ENCODE measurements at regions not wholly inside any gene's neighbourhood (a gene's known extent, or its start where the extent isn't known, plus 50 kb on each side); places are given as distances from the start of the nearest gene placed in this dataset.

DNA sequence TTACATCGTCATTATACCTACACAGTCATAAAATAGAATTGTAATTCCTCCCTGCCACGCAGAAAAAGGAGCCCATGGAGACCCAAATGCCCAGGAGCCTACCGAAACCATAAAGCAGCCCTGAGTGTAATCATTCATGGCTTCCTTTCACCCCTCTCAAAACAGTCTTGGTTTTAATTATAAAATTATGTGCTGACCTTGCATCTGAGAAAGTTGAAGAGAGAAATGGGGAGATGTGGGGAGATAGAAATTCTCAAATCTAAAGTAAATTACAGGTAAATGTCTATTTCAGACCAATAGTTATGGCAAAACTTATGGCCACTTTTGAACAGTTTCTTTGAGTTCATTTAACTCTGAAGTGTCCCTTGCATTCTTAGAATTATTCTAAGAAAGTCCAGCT, 1068.8 kb downstream of the BCL11A start:
- TF ChIP-seq, protein P1, sequence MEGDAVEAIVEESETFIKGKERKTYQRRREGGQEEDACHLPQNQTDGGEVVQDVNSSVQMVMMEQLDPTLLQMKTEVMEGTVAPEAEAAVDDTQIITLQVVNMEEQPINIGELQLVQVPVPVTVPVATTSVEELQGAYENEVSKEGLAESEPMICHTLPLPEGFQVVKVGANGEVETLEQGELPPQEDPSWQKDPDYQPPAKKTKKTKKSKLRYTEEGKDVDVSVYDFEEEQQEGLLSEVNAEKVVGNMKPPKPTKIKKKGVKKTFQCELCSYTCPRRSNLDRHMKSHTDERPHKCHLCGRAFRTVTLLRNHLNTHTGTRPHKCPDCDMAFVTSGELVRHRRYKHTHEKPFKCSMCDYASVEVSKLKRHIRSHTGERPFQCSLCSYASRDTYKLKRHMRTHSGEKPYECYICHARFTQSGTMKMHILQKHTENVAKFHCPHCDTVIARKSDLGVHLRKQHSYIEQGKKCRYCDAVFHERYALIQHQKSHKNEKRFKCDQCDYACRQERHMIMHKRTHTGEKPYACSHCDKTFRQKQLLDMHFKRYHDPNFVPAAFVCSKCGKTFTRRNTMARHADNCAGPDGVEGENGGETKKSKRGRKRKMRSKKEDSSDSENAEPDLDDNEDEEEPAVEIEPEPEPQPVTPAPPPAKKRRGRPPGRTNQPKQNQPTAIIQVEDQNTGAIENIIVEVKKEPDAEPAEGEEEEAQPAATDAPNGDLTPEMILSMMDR (IDR thresholded peaks at IDR 0.05; ENCODE audit: low read length): no peak
- no peak for TF ChIP-seq EZH2 (IDR thresholded peaks at IDR 0.05; ENCODE audit: borderline replicate concordance, low read length)

Measured in OCI-LY1 (cell line).